Transverse colon (tissue), 4 donors: ENCODE measurements at regions not wholly inside any gene's neighbourhood (a gene's known extent, or its start where the extent isn't known, plus 50 kb on each side); places are given as distances from the start of the nearest gene placed in this dataset.

Experiments used
- CTCF ChIP-seq, 5 experiments: fragments of 200-600 bp in 3 of 5; fragments of 450-650 bp in 2 of 5; sonication (generic) in 3 of 5; IDR thresholded peaks; 1 replicate in 2 of 5; 2 replicates in 3 of 5; pipeline ENCODE4 v1.5.1; 2016 to 2017; ENCODE audit warnings: antibody characterized with exemption in 5 of 5, inconsistent platforms in 3 of 5, mild to moderate bottlenecking in 2 of 5, moderate library complexity in 1 of 5
- EP300 ChIP-seq: sonication (generic); formaldehyde crosslinking; IDR thresholded peaks from one replicate; pipeline ENCODE4 v1.6.1; 2017; ENCODE audit warnings: antibody characterized with exemption, low read depth
- POLR2A ChIP-seq: fragments of 450-650 bp; IDR thresholded peaks from one replicate; pipeline ENCODE4 v1.6.1; 2016; ENCODE audit warnings: antibody characterized with exemption, mild to moderate bottlenecking, moderate library complexity
- POLR2AphosphoS5 ChIP-seq, 3 donors: sonication (generic); formaldehyde crosslinking; IDR thresholded peaks; one replicate each; pipeline ENCODE4 v1.6.1; 2016; ENCODE audit warnings: antibody characterized with exemption in 3 of 3

DNA sequence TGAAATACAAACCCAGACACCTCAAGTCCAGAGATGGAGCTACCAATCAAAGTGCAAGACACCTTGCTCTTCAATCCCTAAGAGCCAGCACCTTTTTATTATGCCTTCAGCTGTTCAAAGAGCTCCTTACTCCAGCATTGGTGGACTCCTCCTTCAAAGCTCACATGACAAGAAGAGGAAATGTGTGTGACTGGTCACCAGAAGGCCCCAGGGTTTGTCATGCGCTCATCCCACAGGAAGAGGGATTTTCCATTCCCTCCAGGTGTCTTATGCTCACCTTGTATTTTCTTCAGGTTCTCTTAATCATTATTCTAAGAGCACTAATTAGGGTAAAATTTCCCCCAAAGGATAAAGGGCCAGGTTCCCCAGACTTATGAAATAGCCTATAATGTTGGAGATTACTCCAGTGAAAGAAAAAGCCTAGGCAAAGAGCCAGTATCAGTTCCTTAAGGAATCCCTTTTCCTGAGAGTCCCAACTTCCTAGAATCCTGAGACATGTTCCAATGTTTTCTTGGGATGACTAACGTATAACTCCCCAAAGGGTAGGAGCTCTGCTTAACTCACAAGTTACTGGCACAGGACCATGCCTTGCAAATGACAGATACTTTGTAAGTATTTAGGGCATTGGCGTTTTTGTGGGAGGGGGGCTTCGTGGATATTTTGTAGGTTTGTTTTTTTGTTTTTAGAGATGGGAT is 56.9 kb upstream of the SOX9 start:
- TF ChIP-seq POLR2A (no peak), CTCF (IDR thresholded peaks at IDR 0.05) (no peak), POLR2AphosphoS5 (IDR thresholded peaks at IDR 0.05) (no peak), EP300 (no peak)
